Testis (tissue), 2 donors: ENCODE measurements at regions not wholly inside any gene's neighbourhood (a gene's known extent, or its start where the extent isn't known, plus 50 kb on each side); places are given as distances from the start of the nearest gene placed in this dataset.

Experiments
- DNase-seq: peaks from one replicate; pipeline ENCODE4 v3.0.0-alpha.2; 2019
- H3K27ac ChIP-seq, 2 donors: fragments of 200-600 bp; sonication (generic); one replicate each; pipeline ENCODE4 v1.5.1; 2019
- H3K27me3 ChIP-seq: fragments of 200-600 bp; sonication (generic); one replicate; pipeline ENCODE4 v1.5.1; 2019
- H3K36me3 ChIP-seq: fragments of 200-600 bp; sonication (generic); one replicate; pipeline ENCODE4 v1.5.1; 2017; ENCODE audit warnings: low read depth; ENCODE audit errors: missing control alignments
- H3K4me1 ChIP-seq: fragments of 200-600 bp; sonication (generic); one replicate; pipeline ENCODE4 v1.5.1; 2019
- H3K4me3 ChIP-seq, 2 donors: fragments of 200-600 bp; sonication (generic); one replicate each; pipeline ENCODE4 v1.5.1; 2017 to 2019
- H3K9me3 ChIP-seq: fragments of 200-600 bp; sonication (generic); one replicate; pipeline ENCODE4 v1.5.1; 2017
- POLR2A ChIP-seq: fragments of 450-650 bp; IDR thresholded peaks from one replicate; pipeline ENCODE4 v1.6.1; 2017; ENCODE audit warnings: antibody characterized with exemption, mild to moderate bottlenecking, moderate library complexity
- WGBS, 2 donors: methylation state at CpG; one replicate each; pipeline ENCODE4 v1.1.5; 2018; 5-methylcytosine and 5-hydroxymethylcytosine counted together
- intact Hi-C: fragments of 100-400 bp; cut with DNase I; formaldehyde crosslinking; loops from one replicate; pipeline ENCODE4 v1.15.1; 2023; ENCODE audit warnings: low total_unique reads
- TF ChIP-seq, protein P1 (sequence below), 3 experiments: fragments of 450-650 bp in 2 of 3; fragments of 200-600 bp in 1 of 3; sonication (generic) in 1 of 3; IDR thresholded peaks; one replicate each; pipeline ENCODE4 v1.5.1; 2016 to 2019; ENCODE audit warnings: antibody characterized with exemption in 3 of 3, mild to moderate bottlenecking in 2 of 3, moderate library complexity in 1 of 3

DNA sequence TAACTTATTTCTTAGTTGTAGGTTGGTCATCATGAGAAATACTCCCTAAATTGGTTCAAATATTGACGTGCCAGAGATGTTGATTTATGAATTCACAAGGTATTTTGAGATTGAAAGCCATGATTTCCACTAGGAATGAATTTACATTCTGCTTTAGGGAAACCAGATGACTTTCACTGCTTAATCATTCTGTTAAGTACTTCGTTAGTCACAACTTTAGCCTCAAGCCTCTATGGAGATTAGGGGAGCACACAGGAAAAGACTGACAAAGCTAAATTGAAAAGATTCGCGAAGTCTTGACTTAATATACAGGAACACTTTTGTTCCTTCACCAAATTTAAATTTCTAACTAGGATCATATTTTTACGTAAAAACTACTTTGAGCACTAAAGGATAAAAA, 250.4 kb upstream of the CACNA2D1 start:
- intact Hi-C loops: no loop called here

DNA sequence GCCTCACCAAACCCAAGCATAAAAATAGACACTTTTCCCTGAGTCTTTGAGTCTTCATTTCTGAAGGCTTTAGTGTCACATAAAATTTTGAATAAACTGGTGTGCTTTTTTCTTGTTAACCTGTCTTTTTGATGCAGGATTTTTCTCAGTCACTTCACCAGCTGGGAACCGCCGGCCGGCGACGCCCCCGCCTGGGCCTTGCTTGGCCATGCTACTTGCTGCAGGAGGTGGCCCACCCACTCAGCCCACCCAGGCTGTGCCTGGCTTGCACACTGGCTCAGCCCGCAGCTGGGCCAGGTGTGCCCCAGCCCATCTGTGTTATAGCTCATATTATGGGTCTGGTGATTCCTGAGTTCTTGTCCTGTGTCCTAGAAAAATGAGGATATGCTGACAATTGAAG, 247.4 kb upstream of the CACNA2D1 start:
- Histone ChIP-seq H3K27ac (no peak overlapping the region), H3K36me3 (no peaks in the 10 kb centered on the region), H3K9me3 (no peaks in the 10 kb centered on the region), H3K4me3 (no peak overlapping the region), H3K4me1 (no peaks in the 10 kb centered on the region), H3K27me3 (no peaks in the 10 kb centered on the region)
- WGBS, 2 donors: 78 to 90% methylated on average over 7 of the region's 7 CpGs
- DNase-seq: no peak
- intact Hi-C loops: no loop called here
- TF ChIP-seq, protein P1, sequence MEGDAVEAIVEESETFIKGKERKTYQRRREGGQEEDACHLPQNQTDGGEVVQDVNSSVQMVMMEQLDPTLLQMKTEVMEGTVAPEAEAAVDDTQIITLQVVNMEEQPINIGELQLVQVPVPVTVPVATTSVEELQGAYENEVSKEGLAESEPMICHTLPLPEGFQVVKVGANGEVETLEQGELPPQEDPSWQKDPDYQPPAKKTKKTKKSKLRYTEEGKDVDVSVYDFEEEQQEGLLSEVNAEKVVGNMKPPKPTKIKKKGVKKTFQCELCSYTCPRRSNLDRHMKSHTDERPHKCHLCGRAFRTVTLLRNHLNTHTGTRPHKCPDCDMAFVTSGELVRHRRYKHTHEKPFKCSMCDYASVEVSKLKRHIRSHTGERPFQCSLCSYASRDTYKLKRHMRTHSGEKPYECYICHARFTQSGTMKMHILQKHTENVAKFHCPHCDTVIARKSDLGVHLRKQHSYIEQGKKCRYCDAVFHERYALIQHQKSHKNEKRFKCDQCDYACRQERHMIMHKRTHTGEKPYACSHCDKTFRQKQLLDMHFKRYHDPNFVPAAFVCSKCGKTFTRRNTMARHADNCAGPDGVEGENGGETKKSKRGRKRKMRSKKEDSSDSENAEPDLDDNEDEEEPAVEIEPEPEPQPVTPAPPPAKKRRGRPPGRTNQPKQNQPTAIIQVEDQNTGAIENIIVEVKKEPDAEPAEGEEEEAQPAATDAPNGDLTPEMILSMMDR (IDR thresholded peaks at IDR 0.05): no peak
- no peak for TF ChIP-seq POLR2A

More for the DNA sequence above, 250.4 kb upstream of the CACNA2D1 start:
- Histone ChIP-seq H3K27me3 (no peaks in the 10 kb centered on the region), H3K4me1 (no peaks in the 10 kb centered on the region), H3K9me3 (no peaks in the 10 kb centered on the region), H3K4me3 (no peak overlapping the region), H3K36me3 (no peaks in the 10 kb centered on the region), H3K27ac (no peak overlapping the region)
- DNase-seq: no peak
- 89 to 94% methylated on average over 5 of the region's 5 CpGs for WGBS, 2 donors
- TF ChIP-seq, protein P1 (IDR thresholded peaks at IDR 0.05): no peak
- TF ChIP-seq POLR2A: no peak

DNA sequence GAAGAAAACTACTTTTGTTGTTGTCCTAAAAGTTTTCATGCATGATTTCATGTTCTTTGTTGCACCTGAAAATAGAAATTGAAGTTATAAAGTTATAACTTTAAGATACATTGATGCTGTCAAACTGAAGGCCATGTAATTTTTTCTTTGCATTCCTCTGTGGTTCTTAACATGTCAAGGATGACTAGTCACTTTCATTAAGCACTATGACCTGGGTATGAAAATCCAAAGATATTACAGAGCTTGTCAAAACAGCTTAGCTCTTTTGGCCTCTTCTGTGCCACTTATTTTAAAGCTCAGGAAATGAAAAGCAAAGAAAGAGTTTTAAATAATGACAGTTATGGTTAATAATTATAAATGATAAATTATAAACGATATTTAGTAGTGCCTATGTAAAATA, 241.6 kb upstream of the CACNA2D1 start:
- Histone ChIP-seq H3K4me3 (no peak overlapping the region), H3K9me3 (no peaks in the 10 kb centered on the region), H3K27ac (no peak overlapping the region), H3K27me3 (no peaks in the 10 kb centered on the region), H3K36me3 (no peaks in the 10 kb centered on the region), H3K4me1 (no peaks in the 10 kb centered on the region)
- no peak for TF ChIP-seq POLR2A
- TF ChIP-seq, protein P1 (IDR thresholded peaks at IDR 0.05): no peak
- WGBS, 2 donors: 76 to 81% methylated on average over 1 of the region's 1 CpG
- intact Hi-C loops: no loop called here
- no peak for DNase-seq

DNA sequence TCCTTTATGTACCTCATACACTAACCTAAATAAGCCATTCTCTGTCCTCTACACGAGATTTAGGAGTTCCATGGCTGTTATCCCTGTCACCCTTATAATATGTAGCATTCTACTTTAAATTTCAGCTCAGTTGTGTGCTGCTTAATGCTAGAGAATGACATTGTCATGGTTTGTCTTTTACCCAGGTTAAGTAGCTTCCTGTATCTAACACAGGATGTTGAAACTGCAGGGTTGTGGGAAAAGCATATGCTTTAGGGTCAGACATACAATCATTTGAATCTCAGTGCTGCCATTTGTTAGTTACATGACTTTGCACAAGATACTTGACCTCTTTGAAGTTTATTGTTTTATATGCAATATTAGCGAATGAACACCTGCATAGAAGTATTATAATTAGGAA, 235.1 kb upstream of the CACNA2D1 start:
- intact Hi-C loops: no loop called here
- no peaks in the 10 kb centered on the region for H3K4me1 ChIP-seq
- H3K9me3 ChIP-seq: no peaks in the 10 kb centered on the region
- 58 to 72% methylated on average over 2 of the region's 2 CpGs for WGBS, 2 donors
- no peaks in the 10 kb centered on the region for H3K27me3 ChIP-seq
- TF ChIP-seq, protein P1 (IDR thresholded peaks at IDR 0.05): no peak
- no peak for TF ChIP-seq POLR2A
- H3K4me3 ChIP-seq: no peak overlapping the region
- no peaks in the 10 kb centered on the region for H3K36me3 ChIP-seq
- no peak overlapping the region for H3K27ac ChIP-seq
- DNase-seq: no peak

GRCh38 chr7:82678259-82678658, 234.7 kb upstream of the CACNA2D1 start:
- WGBS, 2 donors: 75 to 87% methylated on average over 6 of the region's 6 CpGs
- Histone ChIP-seq H3K27ac (no peak overlapping the region), H3K36me3 (no peaks in the 10 kb centered on the region), H3K9me3 (no peaks in the 10 kb centered on the region), H3K27me3 (no peaks in the 10 kb centered on the region), H3K4me1 (no peaks in the 10 kb centered on the region), H3K4me3 (no peak overlapping the region)
- no peak for DNase-seq
- intact Hi-C loops: no loop called here
- TF ChIP-seq, protein P1 (IDR thresholded peaks at IDR 0.05): no peak
- TF ChIP-seq POLR2A: no peak
